Stomach (tissue), 8 donors: ENCODE measurements at regions not wholly inside any gene's neighbourhood (a gene's known extent, or its start where the extent isn't known, plus 50 kb on each side); places are given as distances from the start of the nearest gene placed in this dataset.

Experiments
- DNase-seq, 2 donors: peaks; one replicate each; pipeline versions ENCODE4 v3.0.0 to v3.0.0-alpha.2; 2013 to 2019
- H3K27ac ChIP-seq, 5 donors: fragments of 200-600 bp in 4 of 5; sonication (generic) in 4 of 5; one replicate each; pipeline ENCODE4 v1.5.1; 2013 to 2019; ENCODE audit warnings: mild to moderate bottlenecking in 1 of 5, moderate library complexity in 1 of 5
- H3K27me3 ChIP-seq, 3 donors: fragments of 200-600 bp; sonication (generic); one replicate each; pipeline ENCODE4 v1.5.1; 2017 to 2019; ENCODE audit warnings: mixed run types in 1 of 3
- H3K36me3 ChIP-seq, 4 donors: fragments of 200-600 bp; sonication (generic); 1 replicate in 3 of 4; 2 replicates in 1 of 4; pipeline ENCODE4 v1.5.1; 2016 to 2019
- H3K4me1 ChIP-seq, 4 donors: fragments of 200-600 bp; sonication (generic); one replicate each; pipeline ENCODE4 v1.5.1; 2016 to 2019
- H3K4me3 ChIP-seq, 4 donors: fragments of 200-600 bp; sonication (generic) in 3 of 4; one replicate each; pipeline ENCODE4 v1.5.1; 2016 to 2019; ENCODE audit warnings: mild to moderate bottlenecking in 1 of 4
- H3K9me3 ChIP-seq, 4 donors: fragments of 200-600 bp; sonication (generic); one replicate each; pipeline ENCODE4 v1.5.1; 2016 to 2019
- EP300 ChIP-seq: sonication (generic); formaldehyde crosslinking; IDR thresholded peaks from one replicate; pipeline ENCODE4 v1.6.1; 2017; ENCODE audit warnings: antibody characterized with exemption
- POLR2A ChIP-seq, 4 donors: fragments of 450-650 bp; IDR thresholded peaks; one replicate each; pipeline ENCODE4 v1.6.1; 2016; ENCODE audit warnings: antibody characterized with exemption in 4 of 4, control low read depth in 2 of 4, mild to moderate bottlenecking in 1 of 4, moderate library complexity in 1 of 4
- POLR2AphosphoS5 ChIP-seq, 3 donors: sonication (generic); formaldehyde crosslinking; IDR thresholded peaks; one replicate each; pipeline ENCODE4 v1.6.1; 2016; ENCODE audit warnings: antibody characterized with exemption in 3 of 3
- WGBS, 5 donors: extraction: QIAGEN DNeasy Blood & Tissue Kit in 3 of 5; methylation state at CpG; one replicate each; pipeline versions ENCODE4 v1.1.5 to v1.1.7; 2013 to 2018; 5-methylcytosine and 5-hydroxymethylcytosine counted together
- intact Hi-C: fragments of 100-400 bp; cut with DNase I; formaldehyde crosslinking; loops from one replicate; pipeline ENCODE4 v1.15.1; 2023; ENCODE audit warnings: low total_unique reads
- TF ChIP-seq, protein P1 (sequence below), 7 experiments: fragments of 450-650 bp in 4 of 7; fragments of 200-600 bp in 3 of 7; sonication (generic) in 3 of 7; IDR thresholded peaks; one replicate each; pipeline ENCODE4 v1.5.1; 2016 to 2019; ENCODE audit warnings: antibody characterized with exemption in 7 of 7, control low read depth in 2 of 7, mild to moderate bottlenecking in 1 of 7
- donor health status: healthy with polysubstance abuse.
- donor health status: Bipolar disorder and iron deficiency.
- donor health status: healthy.

DNA sequence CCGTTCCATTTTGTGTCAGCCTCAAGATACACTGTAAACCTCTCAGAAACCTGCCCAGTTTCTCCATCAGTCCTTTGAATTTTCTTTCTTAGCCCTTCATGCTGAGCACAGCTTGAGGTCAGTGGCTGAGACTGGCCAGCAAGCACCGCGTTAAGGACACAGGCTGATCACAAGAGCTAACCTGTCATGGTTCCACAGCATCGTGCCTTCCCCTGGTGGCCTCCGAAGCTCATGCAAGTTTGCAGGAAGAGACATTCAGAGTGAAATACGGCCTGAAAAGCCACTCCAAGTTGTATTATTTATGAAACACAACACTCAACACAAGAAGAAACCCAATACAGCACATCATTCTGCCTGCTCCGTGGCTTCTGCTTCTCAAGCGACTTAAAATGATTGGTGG, 57.0 kb upstream of the PFKP start:
- Histone ChIP-seq H3K27me3 (peaks cover 0 to 71% (median 5%) of the 10 kb centered on the region in 3 donors), H3K36me3 (no peaks in the 10 kb centered on the region), H3K4me3 (no peak overlapping the region), H3K4me1 (peaks cover 0 to 34% (median 15%) of the 10 kb centered on the region in 4 donors), H3K27ac (no peak overlapping the region), H3K9me3 (peaks cover 0 to 5% (median 2%) of the 10 kb centered on the region in 4 donors)
- 69 to 77% (median 75%) methylated on average over 8 of the region's 8 CpGs for whole genome bisulfite sequencing, 5 donors
- TF ChIP-seq, protein P1, sequence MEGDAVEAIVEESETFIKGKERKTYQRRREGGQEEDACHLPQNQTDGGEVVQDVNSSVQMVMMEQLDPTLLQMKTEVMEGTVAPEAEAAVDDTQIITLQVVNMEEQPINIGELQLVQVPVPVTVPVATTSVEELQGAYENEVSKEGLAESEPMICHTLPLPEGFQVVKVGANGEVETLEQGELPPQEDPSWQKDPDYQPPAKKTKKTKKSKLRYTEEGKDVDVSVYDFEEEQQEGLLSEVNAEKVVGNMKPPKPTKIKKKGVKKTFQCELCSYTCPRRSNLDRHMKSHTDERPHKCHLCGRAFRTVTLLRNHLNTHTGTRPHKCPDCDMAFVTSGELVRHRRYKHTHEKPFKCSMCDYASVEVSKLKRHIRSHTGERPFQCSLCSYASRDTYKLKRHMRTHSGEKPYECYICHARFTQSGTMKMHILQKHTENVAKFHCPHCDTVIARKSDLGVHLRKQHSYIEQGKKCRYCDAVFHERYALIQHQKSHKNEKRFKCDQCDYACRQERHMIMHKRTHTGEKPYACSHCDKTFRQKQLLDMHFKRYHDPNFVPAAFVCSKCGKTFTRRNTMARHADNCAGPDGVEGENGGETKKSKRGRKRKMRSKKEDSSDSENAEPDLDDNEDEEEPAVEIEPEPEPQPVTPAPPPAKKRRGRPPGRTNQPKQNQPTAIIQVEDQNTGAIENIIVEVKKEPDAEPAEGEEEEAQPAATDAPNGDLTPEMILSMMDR (IDR thresholded peaks at IDR 0.05): no peak
- TF ChIP-seq POLR2A (IDR thresholded peaks at IDR 0.05): no peak
- no peak for TF ChIP-seq EP300
- no peak for TF ChIP-seq POLR2AphosphoS5 (IDR thresholded peaks at IDR 0.05)
- DNase-seq: no peak
- intact Hi-C loops: no loop called here

GRCh38 chr10:3009341-3009740, 58.0 kb upstream of the PFKP start:
- intact Hi-C loops: no loop called here
- TF ChIP-seq POLR2A (IDR thresholded peaks at IDR 0.05): no peak
- no peak for TF ChIP-seq POLR2AphosphoS5 (IDR thresholded peaks at IDR 0.05)
- TF ChIP-seq, protein P1 (IDR thresholded peaks at IDR 0.05): no peak
- TF ChIP-seq EP300: no peak
- no peaks in the 10 kb centered on the region for H3K36me3 ChIP-seq
- peaks cover 0 to 62% (median 5%) of the 10 kb centered on the region in 3 donors for H3K27me3 ChIP-seq
- peaks cover 0 to 26% (median 12%) of the 10 kb centered on the region in 4 donors for H3K4me1 ChIP-seq
- peaks cover 0 to 5% (median 2%) of the 10 kb centered on the region in 4 donors for H3K9me3 ChIP-seq
- H3K4me3 ChIP-seq: no peak overlapping the region
- 23 to 30% (median 26%) methylated on average over 6 of the region's 6 CpGs for WGBS, 5 donors
- DNase-seq: no peak
- H3K27ac ChIP-seq: no peak overlapping the region

DNA sequence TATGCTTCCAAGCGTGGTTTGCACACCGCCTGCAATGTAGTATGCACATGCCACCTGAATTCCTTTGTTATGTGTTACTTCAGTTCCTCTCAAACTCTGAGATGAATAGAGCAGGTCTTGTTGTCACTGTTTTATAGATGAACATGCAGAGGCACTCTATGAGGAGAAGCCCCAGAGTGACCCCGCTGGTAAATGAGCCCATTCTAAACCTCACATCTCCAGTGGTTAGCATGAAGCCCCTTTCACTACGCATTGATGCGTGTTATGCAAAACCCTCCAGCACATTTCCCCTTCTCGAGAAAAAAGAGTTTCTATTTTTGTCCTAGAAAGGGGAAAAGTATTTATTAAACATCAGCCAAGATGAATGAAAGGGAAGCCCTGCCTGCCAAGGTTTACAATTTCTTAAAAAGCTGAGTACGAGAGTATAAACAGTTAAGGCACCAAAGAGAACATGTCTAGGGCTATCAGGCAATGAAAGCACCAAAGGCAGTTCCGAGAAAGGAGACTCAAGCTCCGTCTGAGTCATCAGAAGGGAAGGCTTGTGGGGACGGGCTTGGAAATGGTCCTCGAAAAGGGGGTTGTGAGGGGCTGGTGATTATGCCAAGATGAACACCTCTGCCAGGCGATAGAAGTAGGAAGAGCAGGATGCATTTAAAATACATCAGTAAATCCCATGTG, 58.7 kb upstream of the PFKP start:
- peak in 1 of 2 donors; percentile 56 for DNase-seq
- Histone ChIP-seq H3K9me3 (peaks cover 0 to 5% (median 2%) of the 10 kb centered on the region in 4 donors), H3K4me3 (no peak overlapping the region), H3K36me3 (no peaks in the 10 kb centered on the region), H3K27me3 (peaks cover 0 to 55% (median 5%) of the 10 kb centered on the region in 3 donors), H3K27ac (no peak overlapping the region), H3K4me1 (peaks cover 0 to 24% (median 12%) of the 10 kb centered on the region in 4 donors)
- intact Hi-C loops: no loop called here
- TF ChIP-seq, protein P1 (IDR thresholded peaks at IDR 0.05): no peak
- TF ChIP-seq POLR2AphosphoS5 (IDR thresholded peaks at IDR 0.05): peak in 2 of 3 donors; percentile 33 to 41
- 37 to 61% (median 53%) methylated on average over 12 of the region's 12 CpGs for WGBS, 5 donors

- Histone ChIP-seq H3K4me1 (peaks cover 0 to 24% (median 12%) of the 10 kb centered on the region in 4 donors), H3K9me3 (no peaks in the 10 kb centered on the region), H3K27ac (no peak overlapping the region), H3K36me3 (no peaks in the 10 kb centered on the region), H3K27me3 (peaks cover 0 to 36% (median 0%) of the 10 kb centered on the region in 3 donors), H3K4me3 (no peak overlapping the region)
- TF ChIP-seq EP300 (no peak), POLR2A (IDR thresholded peaks at IDR 0.05) (no peak), POLR2AphosphoS5 (IDR thresholded peaks at IDR 0.05) (no peak)
- TF ChIP-seq, protein P1 (IDR thresholded peaks at IDR 0.05): no peak
- intact Hi-C loops: no loop called here
- WGBS, 5 donors: 67 to 93% (median 82%) methylated on average over 1 of the region's 1 CpG
- no peak for DNase-seq
Observed at GRCh38 chr10:3006607-3007006, 60.7 kb upstream of the PFKP start.
